ENCODE measurements at regions not wholly inside any gene's neighbourhood (a gene's known extent, or its start where the extent isn't known, plus 50 kb on each side); places are given as distances from the start of the nearest gene placed in this dataset.

- no peak for TF ChIP-seq CTCF (IDR thresholded peaks at IDR 0.05)
- no peak for TF ChIP-seq POLR2A (IDR thresholded peaks at IDR 0.05)
Measured at GRCh38 chr9:78493166-78493742, 196.3 kb downstream of the PSAT1 start.

Measured in uterus (tissue), 2 donors.